RWPE2 (cell line): ENCODE measurements at regions not wholly inside any gene's neighbourhood (a gene's known extent, or its start where the extent isn't known, plus 50 kb on each side); places are given as distances from the start of the nearest gene placed in this dataset.

Experiments
- ATAC-seq: fragments of 200-7000 bp; cut with Tn5 transposase; 3 replicates; pipeline ENCODE4 v1.9.1; 2021; ENCODE audit warnings: low read depth
- DNase-seq: peaks from one replicate; pipeline ENCODE4 v3.0.0-alpha.2; 2020; ENCODE audit warnings: low spot score
- H3K27ac ChIP-seq: fragments of 450-650 bp; 2 replicates; pipeline ENCODE4 v1.5.1; 2017; ENCODE audit warnings: mild to moderate bottlenecking; ENCODE audit not compliant: poor library complexity, severe bottlenecking
- H3K27me3 ChIP-seq: fragments of 250-450 bp; sonication (Bioruptor Pico); 2 replicates; pipeline ENCODE4 v1.5.1; 2021; ENCODE audit warnings: mild to moderate bottlenecking, moderate library complexity; ENCODE audit not compliant: insufficient read depth, poor library complexity, severe bottlenecking
- H3K36me3 ChIP-seq: fragments of 250-450 bp; sonication (Bioruptor Pico); 2 replicates; pipeline ENCODE4 v1.5.1; 2020; ENCODE audit warnings: low read depth, mild to moderate bottlenecking, moderate library complexity
- H3K4me1 ChIP-seq: fragments of 250-450 bp; sonication (Bioruptor Pico); 2 replicates; pipeline ENCODE4 v1.5.1; 2021; ENCODE audit warnings: mild to moderate bottlenecking, moderate library complexity; ENCODE audit not compliant: insufficient read depth, poor library complexity, severe bottlenecking
- H3K4me3 ChIP-seq: fragments of 250-450 bp; sonication (Bioruptor Pico); 2 replicates; pipeline ENCODE4 v1.5.1; 2021; ENCODE audit warnings: mild to moderate bottlenecking, moderate library complexity; ENCODE audit not compliant: severe bottlenecking
- H3K9me3 ChIP-seq: fragments of 250-450 bp; sonication (Bioruptor Pico); 2 replicates; pipeline ENCODE4 v1.5.1; 2021; ENCODE audit warnings: mild to moderate bottlenecking, moderate library complexity; ENCODE audit not compliant: severe bottlenecking
- TF ChIP-seq, protein P1 (sequence below): fragments of 450-650 bp; IDR thresholded peaks from one replicate; pipeline ENCODE4 v1.5.1; 2017; ENCODE audit warnings: mild to moderate bottlenecking, moderate library complexity; ENCODE audit not compliant: poor library complexity, severe bottlenecking

DNA sequence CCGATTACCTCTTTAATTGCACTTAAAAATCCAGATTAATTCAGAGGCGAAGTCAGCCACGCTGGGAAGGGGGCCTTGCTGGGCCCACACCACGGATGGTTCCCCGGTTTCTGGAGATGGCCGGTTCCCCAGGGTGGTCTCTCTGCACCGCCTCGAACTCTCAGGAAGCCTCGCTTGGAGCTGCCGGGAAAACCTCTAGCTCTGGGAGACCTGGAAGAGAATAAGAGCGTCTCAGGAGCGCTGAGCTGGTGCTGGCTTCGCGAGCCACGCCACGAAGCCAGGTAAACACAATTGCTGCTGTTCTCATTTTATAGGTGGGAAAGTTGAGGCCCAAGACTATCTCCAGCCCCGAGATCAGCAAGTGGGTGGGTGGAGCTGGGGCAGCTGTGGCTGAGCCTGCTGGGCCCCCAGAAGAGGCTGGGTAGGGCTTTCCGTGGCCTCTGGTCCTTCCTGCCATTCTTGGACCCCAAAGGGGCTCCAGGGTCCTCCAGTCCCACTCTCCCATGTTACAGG, 110.4 kb downstream of the MICALL2 start:
- H3K27me3 ChIP-seq = peaks cover 29% of the 10 kb centered on the region

DNA sequence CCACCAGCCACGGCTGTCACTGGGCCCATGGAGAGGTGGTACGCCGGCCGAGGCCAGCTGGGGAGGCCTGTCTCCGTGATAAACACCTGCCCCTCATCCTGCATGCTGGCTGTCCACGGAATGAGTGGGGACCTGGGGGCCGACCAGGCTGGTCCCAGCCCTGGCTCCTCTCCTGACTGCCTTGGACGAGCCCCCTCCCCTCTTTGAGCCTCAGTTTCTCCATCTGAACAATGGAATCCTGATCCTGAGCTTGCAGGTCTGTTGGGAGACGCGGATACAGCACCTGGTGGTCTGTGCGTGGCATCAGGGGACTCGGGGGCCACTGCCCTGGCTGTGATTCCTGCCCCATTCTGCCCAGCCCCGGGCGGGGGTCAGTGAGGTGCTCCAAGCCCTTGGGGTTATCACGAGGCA, 109.9 kb downstream of the MICALL2 start:
- Histone ChIP-seq H3K9me3 (no peaks in the 10 kb centered on the region), H3K27ac (no peak overlapping the region), H3K4me3 (no peak overlapping the region), H3K36me3 (no peaks in the 10 kb centered on the region), H3K27me3 (peaks cover 33% of the 10 kb centered on the region), H3K4me1 (no peaks in the 10 kb centered on the region)
- TF ChIP-seq, protein P1, sequence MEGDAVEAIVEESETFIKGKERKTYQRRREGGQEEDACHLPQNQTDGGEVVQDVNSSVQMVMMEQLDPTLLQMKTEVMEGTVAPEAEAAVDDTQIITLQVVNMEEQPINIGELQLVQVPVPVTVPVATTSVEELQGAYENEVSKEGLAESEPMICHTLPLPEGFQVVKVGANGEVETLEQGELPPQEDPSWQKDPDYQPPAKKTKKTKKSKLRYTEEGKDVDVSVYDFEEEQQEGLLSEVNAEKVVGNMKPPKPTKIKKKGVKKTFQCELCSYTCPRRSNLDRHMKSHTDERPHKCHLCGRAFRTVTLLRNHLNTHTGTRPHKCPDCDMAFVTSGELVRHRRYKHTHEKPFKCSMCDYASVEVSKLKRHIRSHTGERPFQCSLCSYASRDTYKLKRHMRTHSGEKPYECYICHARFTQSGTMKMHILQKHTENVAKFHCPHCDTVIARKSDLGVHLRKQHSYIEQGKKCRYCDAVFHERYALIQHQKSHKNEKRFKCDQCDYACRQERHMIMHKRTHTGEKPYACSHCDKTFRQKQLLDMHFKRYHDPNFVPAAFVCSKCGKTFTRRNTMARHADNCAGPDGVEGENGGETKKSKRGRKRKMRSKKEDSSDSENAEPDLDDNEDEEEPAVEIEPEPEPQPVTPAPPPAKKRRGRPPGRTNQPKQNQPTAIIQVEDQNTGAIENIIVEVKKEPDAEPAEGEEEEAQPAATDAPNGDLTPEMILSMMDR = no peak
- no peak for DNase-seq
- no peak for ATAC-seq

More for the DNA sequence above, 110.4 kb downstream of the MICALL2 start:
- no peak for DNase-seq
- Histone ChIP-seq H3K4me1 (no peaks in the 10 kb centered on the region), H3K36me3 (no peaks in the 10 kb centered on the region), H3K27ac (no peak overlapping the region), H3K4me3 (no peak overlapping the region), H3K9me3 (no peaks in the 10 kb centered on the region)
- TF ChIP-seq, protein P1 = no peak
- ATAC-seq = no peak

DNA sequence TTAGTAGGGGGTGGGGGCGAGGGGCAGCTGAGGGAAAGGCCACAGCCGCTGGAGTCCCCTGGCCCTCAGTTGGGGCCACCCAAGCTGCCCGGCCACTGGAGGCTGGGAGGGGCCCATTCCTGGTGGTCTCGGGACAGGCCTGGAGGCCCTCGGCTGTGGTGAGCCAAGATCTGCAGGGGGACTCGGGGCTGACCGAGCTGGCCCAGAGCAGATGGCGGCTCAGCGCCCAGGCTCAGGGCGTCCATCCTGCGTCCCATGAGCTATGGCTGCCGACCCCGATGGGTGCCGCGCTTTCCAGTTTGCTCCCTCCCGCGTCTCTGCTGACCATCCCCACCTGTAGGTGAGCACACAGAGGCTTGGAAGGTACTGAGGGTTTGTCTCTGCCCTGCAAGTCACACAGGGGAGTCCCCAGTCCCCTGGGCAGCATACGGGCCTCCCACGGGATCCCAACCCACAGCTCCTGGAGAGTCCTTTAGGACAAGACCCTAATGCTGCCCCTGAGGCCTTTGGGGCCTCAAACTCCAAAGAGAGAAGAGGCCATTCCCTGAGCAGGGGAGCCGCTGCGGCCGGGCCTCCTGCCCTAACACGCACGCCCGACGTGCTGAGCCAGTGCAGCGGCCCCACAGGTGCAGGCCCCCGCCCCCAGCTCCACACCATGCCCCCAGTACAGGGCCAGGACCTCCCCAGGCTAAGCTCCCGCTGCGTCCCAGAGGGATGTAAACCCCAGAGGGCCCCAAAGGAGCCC, 107.2 kb downstream of the MICALL2 start:
- Histone ChIP-seq H3K4me1 (no peaks in the 10 kb centered on the region), H3K27me3 (peaks cover 52% of the 10 kb centered on the region)
- ATAC-seq = no peak

DNA sequence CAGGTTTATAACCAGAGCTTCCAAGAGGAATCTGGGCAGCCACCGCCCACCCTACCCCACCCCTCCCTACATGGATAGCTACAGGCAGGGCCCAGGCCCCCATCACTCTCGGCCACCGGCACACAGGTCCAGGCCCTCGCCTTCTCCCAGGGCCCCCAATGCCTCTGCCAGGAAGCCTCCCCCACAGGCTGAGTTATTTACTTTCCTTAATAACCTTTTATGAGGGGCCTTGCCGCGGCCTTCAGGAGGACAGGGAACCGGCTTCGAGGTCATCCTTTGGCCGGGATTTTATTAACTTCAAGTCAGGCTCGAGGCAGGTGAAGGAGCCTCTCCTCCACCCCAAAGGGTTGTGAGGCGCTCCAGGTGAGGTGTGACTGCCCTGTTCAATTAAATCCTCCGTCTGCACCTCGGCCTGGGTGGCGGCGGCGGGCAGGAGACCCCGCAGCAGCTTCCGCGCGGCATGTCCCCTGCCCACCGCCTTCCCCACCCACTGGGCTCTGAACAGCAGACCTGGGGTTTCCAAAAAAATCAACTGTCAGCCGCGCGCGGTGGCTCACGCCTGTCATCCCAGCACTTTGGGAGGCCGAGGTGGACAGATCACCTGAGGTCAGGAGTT, 106.5 kb downstream of the MICALL2 start:
- Histone ChIP-seq H3K9me3 (no peaks in the 10 kb centered on the region), H3K36me3 (no peaks in the 10 kb centered on the region), H3K4me1 (no peaks in the 10 kb centered on the region), H3K27ac (no peak overlapping the region), H3K4me3 (no peak overlapping the region), H3K27me3 (peaks cover 52% of the 10 kb centered on the region)
- DNase-seq = no peak
- TF ChIP-seq, protein P1 = no peak
- ATAC-seq = no peak

More for the DNA sequence above, 107.2 kb downstream of the MICALL2 start:
- Histone ChIP-seq H3K36me3 (no peaks in the 10 kb centered on the region), H3K4me3 (no peak overlapping the region), H3K27ac (no peak overlapping the region), H3K9me3 (no peaks in the 10 kb centered on the region)
- no peak for DNase-seq
- TF ChIP-seq, protein P1 = no peak
